ENCODE measurements at regions not wholly inside any gene's neighbourhood (a gene's known extent, or its start where the extent isn't known, plus 50 kb on each side); places are given as distances from the start of the nearest gene placed in this dataset.

GRCh38 chr2:238615187-238615586 lies 188.5 kb downstream of the ASB1 start:
- H3K9ac ChIP-seq (ENCODE audit: low read depth in 1 of 2, low read length in 2 of 2): no peak overlapping the region
- no peak for TF ChIP-seq HNF4A (conservative IDR thresholded peaks at IDR 0.05)
- TF ChIP-seq FOXA2 (IDR thresholded peaks at IDR 0.05): no peak
- no peak for TF ChIP-seq CTCF (IDR thresholded peaks at IDR 0.05; ENCODE audit: low read depth, low read length, missing input control)
- TF ChIP-seq ZBTB33 (IDR thresholded peaks at IDR 0.05): no peak
- TF ChIP-seq EGR1 (IDR thresholded peaks at IDR 0.05; ENCODE audit: low read depth in 2 of 2): no peak
- TF ChIP-seq YY1 (IDR thresholded peaks at IDR 0.05): no peak
- no peak for TF ChIP-seq RXRA (IDR thresholded peaks at IDR 0.05)
- TF ChIP-seq SP1 (IDR thresholded peaks at IDR 0.05): no peak
- no peak for TF ChIP-seq RAD21 (IDR thresholded peaks at IDR 0.05)
- TF ChIP-seq HNF4G (IDR thresholded peaks at IDR 0.05): no peak
- no peak for TF ChIP-seq MAX (IDR thresholded peaks at IDR 0.05)
- no peak for TF ChIP-seq GABPA (IDR thresholded peaks at IDR 0.05 in 1 of 2, conservative IDR thresholded peaks at IDR 0.05 in 1 of 2)
- TF ChIP-seq TAF1 (conservative IDR thresholded peaks at IDR 0.05): no peak
- TF ChIP-seq NR2F2 (IDR thresholded peaks at IDR 0.05): no peak
- no peak for TF ChIP-seq REST (IDR thresholded peaks at IDR 0.05)
- TF ChIP-seq ATF3 (IDR thresholded peaks at IDR 0.05): no peak
- TF ChIP-seq FOXA1 (IDR thresholded peaks at IDR 0.05): no peak
- no peak for TF ChIP-seq JUND (IDR thresholded peaks at IDR 0.05)
- DNase-seq (ENCODE audit: low spot score): no peak
- no peaks in the 10 kb centered on the region for H3K4me1 ChIP-seq (ENCODE audit: control insufficient read depth in 4 of 4, insufficient read depth in 4 of 4, low read length in 3 of 4)
- H3K27ac ChIP-seq (ENCODE audit: low read depth in 1 of 2, low read length in 2 of 2): no peak overlapping the region
- no peak overlapping the region for H3K4me3 ChIP-seq (ENCODE audit: low read depth in 1 of 3, low read length in 3 of 3)
- peaks cover 0 to 2% (median 0%) of the 10 kb centered on the region in 4 donors for H3K27me3 ChIP-seq (ENCODE audit: control insufficient read depth in 4 of 4, insufficient read depth in 4 of 4, low read length in 3 of 4)
- WGBS: 77% methylated on average over 5 of the region's 5 CpGs
- no peaks in the 10 kb centered on the region for H3K36me3 ChIP-seq (ENCODE audit: control insufficient read depth in 4 of 4, insufficient read depth in 3 of 4, low read depth in 1 of 4, low read length in 3 of 4)
- peaks cover 0 to 4% (median 0%) of the 10 kb centered on the region in 4 donors for H3K9me3 ChIP-seq (ENCODE audit: control insufficient read depth in 4 of 4, low read length in 3 of 4)
